Keratinocyte (primary cell): ENCODE measurements at regions not wholly inside any gene's neighbourhood (a gene's known extent, or its start where the extent isn't known, plus 50 kb on each side); places are given as distances from the start of the nearest gene placed in this dataset.

Experiments
- DNase-seq: peaks from one replicate; pipeline ENCODE4 v3.0.0-alpha.2; 2011; ENCODE audit warnings: low read depth, missing footprints, low spot score
- FAIRE-seq: peaks from 2 replicates; lab custom pipeline; 2011; peaks lifted over from hg19 to GRCh38; lab: Jason Lieb, UNC
- H2AFZ ChIP-seq: 2 replicates; pipeline ENCODE4 v1.6.0; 2012; ENCODE audit warnings: low read length, control low read depth, inconsistent platforms; ENCODE audit not compliant: control insufficient read depth
- H3K27ac ChIP-seq: 2 replicates; pipeline ENCODE4 v1.5.1; 2011; ENCODE audit warnings: low read length; ENCODE audit not compliant: control insufficient read depth, insufficient read depth
- H3K27me3 ChIP-seq: 3 replicates; pipeline ENCODE4 v1.6.0; 2011; ENCODE audit warnings: low read length; ENCODE audit not compliant: control insufficient read depth, insufficient read depth; ENCODE audit errors: extremely low read depth
- H3K36me3 ChIP-seq, 2 experiments: 2 replicates in 1 of 2; 3 replicates in 1 of 2; pipeline ENCODE4 v1.5.1; 2011; ENCODE audit warnings: low read length in 2 of 2, mild to moderate bottlenecking in 1 of 2; ENCODE audit not compliant: control insufficient read depth in 2 of 2, insufficient read depth in 2 of 2; ENCODE audit errors: extremely low read depth in 1 of 2
- H3K4me1 ChIP-seq: 3 replicates; pipeline ENCODE4 v1.5.1; 2011; ENCODE audit warnings: low read length; ENCODE audit not compliant: control insufficient read depth, insufficient read depth; ENCODE audit errors: extremely low read depth
- H3K4me2 ChIP-seq: 3 replicates; pipeline ENCODE4 v1.6.0; 2011; ENCODE audit warnings: low read depth, low read length; ENCODE audit not compliant: control insufficient read depth, insufficient read depth; ENCODE audit errors: extremely low read depth
- H3K4me3 ChIP-seq, 3 experiments: fragments of 200-600 bp in 1 of 3; sonication (generic) in 1 of 3; 2 replicates in 2 of 3; 3 replicates in 1 of 3; pipeline ENCODE4 v1.5.1; 2011 to 2016; ENCODE audit warnings: low read length in 3 of 3, mild to moderate bottlenecking in 3 of 3, control low read depth in 2 of 3, inconsistent platforms in 1 of 3, low read depth in 1 of 3, mixed read lengths in 1 of 3, mixed run types in 1 of 3, moderate library complexity in 1 of 3; ENCODE audit not compliant: control insufficient read depth in 2 of 3, insufficient read depth in 2 of 3; ENCODE audit errors: extremely low read depth in 1 of 3
- H3K79me2 ChIP-seq: 2 replicates; pipeline ENCODE4 v1.6.0; 2012; ENCODE audit warnings: low read length; ENCODE audit not compliant: control insufficient read depth, insufficient read depth
- H3K9ac ChIP-seq: 3 replicates; pipeline ENCODE4 v1.6.0; 2011; ENCODE audit warnings: low read length; ENCODE audit not compliant: control insufficient read depth, insufficient read depth; ENCODE audit errors: extremely low read depth
- H3K9me1 ChIP-seq: 3 replicates; pipeline ENCODE4 v1.6.0; 2011; ENCODE audit warnings: low read length; ENCODE audit not compliant: control insufficient read depth, insufficient read depth; ENCODE audit errors: extremely low read depth
- H3K9me3 ChIP-seq: 2 replicates; pipeline ENCODE4 v1.5.1; 2012; ENCODE audit warnings: low read depth, low read length; ENCODE audit not compliant: control insufficient read depth
- H4K20me1 ChIP-seq: 3 replicates; pipeline ENCODE4 v1.6.0; 2011; ENCODE audit warnings: low read length; ENCODE audit not compliant: control insufficient read depth, insufficient read depth; ENCODE audit errors: extremely low read depth
- EZH2 ChIP-seq: IDR thresholded peaks from one replicate; pipeline ENCODE4 v1.6.1; 2012; ENCODE audit warnings: inconsistent platforms, mild to moderate bottlenecking, low read length, moderate library complexity
- dilution Hi-C: fragments of 300-500 bp; cut with MboI; formaldehyde crosslinking; loops from one replicate; pipeline ENCODE4 v1.7.0; 2020; ENCODE audit warnings: low sequenced_read_pairs; ENCODE audit not compliant: extremely low pct_ligation_motif_present
- TF ChIP-seq, protein P1 (sequence below), 3 experiments: IDR thresholded peaks in 1 of 3; conservative IDR thresholded peaks in 1 of 3; optimal IDR thresholded peaks in 1 of 3; 2 replicates in 2 of 3; 3 replicates in 1 of 3; pipeline versions ENCODE3 to v1.5.1; 2011; ENCODE audit warnings: low read length in 3 of 3, mild to moderate bottlenecking in 3 of 3, moderate library complexity in 2 of 3, control low read depth in 1 of 3, inconsistent platforms in 1 of 3; ENCODE audit not compliant: insufficient read depth in 2 of 3; ENCODE audit errors: extremely low read depth in 1 of 3

DNA sequence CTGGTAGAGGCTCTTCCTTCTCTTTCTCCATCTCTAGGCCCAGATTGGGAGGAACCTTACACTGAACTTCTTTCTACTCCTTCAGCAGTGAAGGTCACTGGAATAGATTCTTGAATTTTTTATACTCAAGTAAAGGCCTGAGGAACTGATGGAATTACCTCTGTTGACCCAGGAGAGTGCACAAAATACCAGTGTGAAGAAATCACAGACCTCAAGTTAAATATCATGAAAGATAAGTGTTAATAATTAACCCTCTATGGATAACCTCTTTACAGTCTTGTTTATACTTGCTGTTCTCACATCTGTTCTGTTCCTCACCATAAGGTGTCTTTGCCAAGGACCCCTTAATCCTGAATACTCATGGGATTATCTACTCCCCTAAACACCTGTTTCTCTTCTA is 244.4 kb upstream of the STAC start:
- Histone ChIP-seq H4K20me1 (no peaks in the 10 kb centered on the region), H3K4me1 (no peaks in the 10 kb centered on the region), H2AFZ (no peak overlapping the region), H3K4me2 (no peak overlapping the region), H3K27ac (no peak overlapping the region), H3K79me2 (no peaks in the 10 kb centered on the region), H3K36me3 (no peaks in the 10 kb centered on the region), H3K9ac (no peak overlapping the region), H3K27me3 (no peaks in the 10 kb centered on the region), H3K4me3 (no peak overlapping the region), H3K9me1 (no peaks in the 10 kb centered on the region), H3K9me3 (no peaks in the 10 kb centered on the region)
- TF ChIP-seq EZH2 = no peak
- TF ChIP-seq, protein P1, sequence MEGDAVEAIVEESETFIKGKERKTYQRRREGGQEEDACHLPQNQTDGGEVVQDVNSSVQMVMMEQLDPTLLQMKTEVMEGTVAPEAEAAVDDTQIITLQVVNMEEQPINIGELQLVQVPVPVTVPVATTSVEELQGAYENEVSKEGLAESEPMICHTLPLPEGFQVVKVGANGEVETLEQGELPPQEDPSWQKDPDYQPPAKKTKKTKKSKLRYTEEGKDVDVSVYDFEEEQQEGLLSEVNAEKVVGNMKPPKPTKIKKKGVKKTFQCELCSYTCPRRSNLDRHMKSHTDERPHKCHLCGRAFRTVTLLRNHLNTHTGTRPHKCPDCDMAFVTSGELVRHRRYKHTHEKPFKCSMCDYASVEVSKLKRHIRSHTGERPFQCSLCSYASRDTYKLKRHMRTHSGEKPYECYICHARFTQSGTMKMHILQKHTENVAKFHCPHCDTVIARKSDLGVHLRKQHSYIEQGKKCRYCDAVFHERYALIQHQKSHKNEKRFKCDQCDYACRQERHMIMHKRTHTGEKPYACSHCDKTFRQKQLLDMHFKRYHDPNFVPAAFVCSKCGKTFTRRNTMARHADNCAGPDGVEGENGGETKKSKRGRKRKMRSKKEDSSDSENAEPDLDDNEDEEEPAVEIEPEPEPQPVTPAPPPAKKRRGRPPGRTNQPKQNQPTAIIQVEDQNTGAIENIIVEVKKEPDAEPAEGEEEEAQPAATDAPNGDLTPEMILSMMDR (optimal IDR thresholded peaks at IDR 0.05 in 1 of 3, IDR thresholded peaks at IDR 0.05 in 1 of 3, conservative IDR thresholded peaks at IDR 0.05 in 1 of 3; ENCODE audit: extremely low read depth in 1 of 3, insufficient read depth in 2 of 3, low read length in 3 of 3) = no peak
- FAIRE-seq = no peak
- DNase-seq = no peak
- dilution Hi-C loops = no loop called here

DNA sequence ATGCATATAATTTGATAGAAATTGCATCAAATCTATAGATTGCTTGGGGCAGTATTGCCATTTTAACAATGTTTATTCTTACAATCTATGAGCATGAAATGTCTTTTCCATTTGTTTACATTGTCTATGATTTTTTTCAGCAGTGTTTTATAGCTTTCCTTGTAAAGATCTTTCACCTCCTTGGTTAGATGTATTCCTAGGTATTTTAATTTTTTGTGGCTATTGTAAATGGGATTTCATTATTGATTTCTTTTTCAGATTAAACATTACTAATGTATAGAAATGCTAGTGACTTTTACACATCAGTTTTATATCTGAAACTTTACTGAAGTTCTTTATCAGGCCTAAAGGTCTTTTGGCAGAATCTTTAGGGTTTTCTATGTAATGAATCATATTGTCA is 237.6 kb upstream of the STAC start:
- no peaks in the 10 kb centered on the region for H3K4me1 ChIP-seq
- H4K20me1 ChIP-seq = no peaks in the 10 kb centered on the region
- dilution Hi-C loops = no loop called here
- H3K4me2 ChIP-seq = no peak overlapping the region
- FAIRE-seq = no peak
- H2AFZ ChIP-seq = no peak overlapping the region
- no peak overlapping the region for H3K27ac ChIP-seq
- H3K4me3 ChIP-seq = no peak overlapping the region
- no peaks in the 10 kb centered on the region for H3K27me3 ChIP-seq
- H3K36me3 ChIP-seq = no peaks in the 10 kb centered on the region
- H3K9me3 ChIP-seq = no peaks in the 10 kb centered on the region
- H3K79me2 ChIP-seq = no peaks in the 10 kb centered on the region
- no peaks in the 10 kb centered on the region for H3K9me1 ChIP-seq
- TF ChIP-seq EZH2 = no peak
- TF ChIP-seq, protein P1 (optimal IDR thresholded peaks at IDR 0.05 in 1 of 3, IDR thresholded peaks at IDR 0.05 in 1 of 3, conservative IDR thresholded peaks at IDR 0.05 in 1 of 3; ENCODE audit: extremely low read depth in 1 of 3, insufficient read depth in 2 of 3, low read length in 3 of 3) = no peak
- H3K9ac ChIP-seq = no peak overlapping the region
- no peak for DNase-seq
